ENCODE measurements at regions not wholly inside any gene's neighbourhood (a gene's known extent, or its start where the extent isn't known, plus 50 kb on each side); places are given as distances from the start of the nearest gene placed in this dataset.

DNA sequence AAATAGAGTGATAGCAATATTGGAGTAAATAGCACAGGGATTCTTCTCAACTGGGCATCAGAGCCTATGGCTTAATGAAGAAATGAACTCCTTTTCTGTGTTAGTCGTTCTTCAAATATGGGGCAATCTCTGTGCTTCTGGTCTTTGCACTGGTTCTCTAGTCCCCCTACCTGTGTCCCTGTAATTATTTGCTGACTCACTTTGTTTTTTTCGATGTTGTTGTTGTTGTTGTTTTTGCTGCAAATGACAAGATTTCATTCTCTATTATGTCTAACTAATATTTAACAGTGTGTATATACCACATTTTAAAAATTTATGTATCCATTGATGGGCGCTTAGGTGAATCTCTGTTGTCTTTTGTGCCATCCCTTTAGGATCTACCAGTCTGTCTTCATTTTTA lies 2137.8 kb upstream of the TENM3 start:
- DNase-seq = no peak

GRCh38 chr4:180106122-180106521 lies 2137.1 kb upstream of the TENM3 start:
- Histone ChIP-seq H3K27me3 (ENCODE audit: control insufficient read depth, insufficient read depth, low read length) (no peaks in the 10 kb centered on the region), H3K4me3 (ENCODE audit: insufficient read depth, low read depth, low read length) (no peak overlapping the region), H3K36me3 (replicated peaks; ENCODE audit: control insufficient read depth, insufficient read depth, low read length) (no peaks in the 10 kb centered on the region)
- no peak for DNase-seq

More for the DNA sequence above, 2137.8 kb upstream of the TENM3 start:
- Histone ChIP-seq H3K36me3 (replicated peaks; ENCODE audit: control insufficient read depth, insufficient read depth, low read length) (no peaks in the 10 kb centered on the region), H3K27me3 (ENCODE audit: control insufficient read depth, insufficient read depth, low read length) (no peaks in the 10 kb centered on the region), H3K4me3 (ENCODE audit: insufficient read depth, low read depth, low read length) (no peak overlapping the region)

GRCh38 chr4:180106997-180107396 lies 2136.2 kb upstream of the TENM3 start:
- no peaks in the 10 kb centered on the region for H3K36me3 ChIP-seq (replicated peaks; ENCODE audit: control insufficient read depth, insufficient read depth, low read length)
- no peak for DNase-seq
- no peak overlapping the region for H3K4me3 ChIP-seq (ENCODE audit: insufficient read depth, low read depth, low read length)
- no peaks in the 10 kb centered on the region for H3K27me3 ChIP-seq (ENCODE audit: control insufficient read depth, insufficient read depth, low read length)

DNA sequence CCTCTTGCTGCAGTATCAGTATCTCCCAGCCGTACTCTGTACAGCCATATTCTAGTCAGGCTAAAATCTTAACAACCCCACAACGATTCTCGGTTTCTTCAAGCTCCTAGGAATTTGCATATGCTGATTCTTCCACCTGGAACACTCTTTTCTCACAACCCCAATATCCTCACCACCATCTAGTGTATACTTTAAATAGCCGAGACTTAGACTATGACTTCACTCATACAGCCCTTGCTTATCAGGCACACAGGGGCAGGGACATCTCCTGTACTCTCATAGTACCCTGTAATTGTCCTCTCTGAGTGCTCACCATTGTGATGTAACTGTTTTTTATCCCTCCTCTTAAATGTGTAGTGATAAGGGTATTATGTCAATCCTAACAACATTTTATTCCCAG lies 2126.4 kb upstream of the TENM3 start:
- DNase-seq = no peak
- Histone ChIP-seq H3K27me3 (ENCODE audit: control insufficient read depth, insufficient read depth, low read length) (no peaks in the 10 kb centered on the region), H3K36me3 (replicated peaks; ENCODE audit: control insufficient read depth, insufficient read depth, low read length) (no peaks in the 10 kb centered on the region), H3K4me3 (ENCODE audit: insufficient read depth, low read depth, low read length) (no peak overlapping the region)

- no peak overlapping the region for H3K4me3 ChIP-seq (ENCODE audit: insufficient read depth, low read depth, low read length)
- no peaks in the 10 kb centered on the region for H3K27me3 ChIP-seq (ENCODE audit: control insufficient read depth, insufficient read depth, low read length)
- DNase-seq = no peak
- no peaks in the 10 kb centered on the region for H3K36me3 ChIP-seq (replicated peaks; ENCODE audit: control insufficient read depth, insufficient read depth, low read length)
Measured at GRCh38 chr4:180120068-180120467, 2123.1 kb upstream of the TENM3 start.

DNA sequence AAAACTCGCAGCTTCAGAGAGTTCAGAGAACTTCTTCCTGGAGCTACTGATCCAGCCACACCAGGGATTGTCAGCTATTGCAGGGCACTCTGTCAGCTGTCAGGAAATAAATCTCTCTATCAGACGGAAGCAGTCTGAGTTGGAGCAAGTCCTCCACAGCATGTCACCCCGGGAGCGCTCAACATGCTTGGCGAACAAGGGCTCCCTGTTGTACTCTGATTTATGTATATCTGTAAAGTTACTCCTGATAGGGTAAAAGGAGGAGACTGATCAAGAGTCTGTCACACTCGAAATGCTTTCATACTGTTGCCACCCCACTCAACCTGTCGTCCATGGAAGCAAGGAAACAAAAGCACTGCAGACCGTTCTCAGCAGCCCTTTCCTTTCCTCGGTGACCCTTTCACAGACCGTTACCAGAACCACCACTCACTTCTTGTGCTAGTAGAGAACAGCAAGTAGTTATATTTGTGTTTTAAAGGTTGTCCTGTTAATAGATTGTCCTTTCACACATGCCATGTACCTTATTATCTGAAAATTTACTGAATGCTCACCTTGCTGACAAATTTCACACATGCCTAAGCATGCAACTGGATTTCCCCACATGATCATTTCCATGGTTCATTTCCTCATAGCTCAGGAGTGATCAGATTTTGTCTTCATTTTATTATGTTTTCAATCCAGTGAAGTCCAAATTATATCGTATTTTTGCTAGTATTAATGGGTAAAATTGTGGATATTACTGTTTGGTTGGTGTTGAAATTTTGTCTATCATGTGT lies 2108.9 kb upstream of the TENM3 start:
- DNase-seq = peak; percentile 1
- H3K4me3 ChIP-seq (ENCODE audit: insufficient read depth, low read depth, low read length) = no peak overlapping the region

GRCh38 chr4:180141734-180142133 lies 2101.5 kb upstream of the TENM3 start:
- DNase-seq = no peak
- Histone ChIP-seq H3K36me3 (replicated peaks; ENCODE audit: control insufficient read depth, insufficient read depth, low read length) (no peaks in the 10 kb centered on the region), H3K4me3 (ENCODE audit: insufficient read depth, low read depth, low read length) (no peak overlapping the region), H3K27me3 (ENCODE audit: control insufficient read depth, insufficient read depth, low read length) (no peaks in the 10 kb centered on the region)

More for the DNA sequence above, 2108.9 kb upstream of the TENM3 start:
- Histone ChIP-seq H3K27me3 (ENCODE audit: control insufficient read depth, insufficient read depth, low read length) (no peaks in the 10 kb centered on the region), H3K36me3 (replicated peaks; ENCODE audit: control insufficient read depth, insufficient read depth, low read length) (no peaks in the 10 kb centered on the region)

DNA sequence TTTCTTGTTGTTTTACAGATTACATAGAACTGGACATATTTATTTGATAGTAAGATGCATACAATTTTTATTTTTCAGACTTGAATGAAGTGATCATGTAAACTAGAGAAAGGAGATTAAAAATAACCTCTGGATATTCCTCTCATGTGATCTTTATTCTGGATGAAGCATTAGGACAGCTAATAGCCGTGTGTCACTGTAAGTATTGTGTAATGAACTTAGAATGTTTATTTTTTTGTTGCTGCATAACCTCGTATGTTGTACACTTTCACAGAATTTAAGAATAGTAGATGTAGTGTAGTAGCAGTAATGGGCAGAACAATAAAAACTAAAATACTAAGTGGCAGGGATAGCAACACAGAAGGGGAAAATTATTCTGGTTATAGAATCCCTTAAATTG lies 2094.5 kb upstream of the TENM3 start:
- no peaks in the 10 kb centered on the region for H3K27me3 ChIP-seq (ENCODE audit: control insufficient read depth, insufficient read depth, low read length)
- no peak overlapping the region for H3K4me3 ChIP-seq (ENCODE audit: insufficient read depth, low read depth, low read length)
- H3K36me3 ChIP-seq (replicated peaks; ENCODE audit: control insufficient read depth, insufficient read depth, low read length) = no peaks in the 10 kb centered on the region
- no peak for DNase-seq

GRCh38 chr4:180150818-180151217 lies 2092.4 kb upstream of the TENM3 start:
- no peak for DNase-seq

DNA sequence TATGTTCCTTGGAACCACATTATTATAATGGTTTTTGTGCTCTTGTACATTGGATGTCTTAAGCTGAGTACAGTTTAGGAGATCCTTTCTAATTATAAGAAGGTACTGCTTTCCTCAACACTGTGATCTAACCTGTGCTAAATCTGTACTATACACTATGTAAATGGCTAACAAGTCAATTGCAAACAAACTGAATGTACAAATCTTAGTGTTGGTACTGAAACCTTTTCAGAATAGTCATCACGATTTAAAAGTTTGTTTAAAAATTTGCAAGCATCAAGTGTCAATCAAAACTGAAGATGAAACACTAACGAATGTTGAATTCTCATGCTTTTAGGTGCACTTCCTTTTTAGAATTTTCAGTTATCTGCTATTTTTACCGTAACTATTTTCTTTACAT lies 2090.4 kb upstream of the TENM3 start:
- no peak overlapping the region for H3K4me3 ChIP-seq (ENCODE audit: insufficient read depth, low read depth, low read length)

More at GRCh38 chr4:180150818-180151217, 2092.4 kb upstream of the TENM3 start:
- no peak overlapping the region for H3K4me3 ChIP-seq (ENCODE audit: insufficient read depth, low read depth, low read length)
- no peaks in the 10 kb centered on the region for H3K27me3 ChIP-seq (ENCODE audit: control insufficient read depth, insufficient read depth, low read length)
- no peaks in the 10 kb centered on the region for H3K36me3 ChIP-seq (replicated peaks; ENCODE audit: control insufficient read depth, insufficient read depth, low read length)

DNA sequence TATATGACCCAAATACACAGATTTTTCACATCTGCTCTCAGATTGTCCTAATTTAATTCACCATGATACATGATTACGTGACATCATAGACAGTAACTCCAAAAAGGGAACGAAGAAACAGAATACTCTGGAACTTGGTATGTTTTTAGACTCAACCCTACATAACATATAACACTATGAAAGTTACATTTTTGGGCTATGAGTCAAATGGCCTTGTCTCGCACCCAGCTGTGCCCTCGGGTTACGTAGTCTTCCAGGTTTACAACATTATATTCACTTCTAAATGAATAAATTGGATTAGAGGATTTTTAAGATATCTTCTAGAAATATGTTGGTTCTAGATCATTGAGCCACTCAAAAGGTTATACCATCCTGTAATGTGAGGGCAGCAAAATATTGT lies 2089.6 kb upstream of the TENM3 start:
- Histone ChIP-seq H3K27me3 (ENCODE audit: control insufficient read depth, insufficient read depth, low read length) (no peaks in the 10 kb centered on the region), H3K4me3 (ENCODE audit: insufficient read depth, low read depth, low read length) (no peak overlapping the region), H3K36me3 (replicated peaks; ENCODE audit: control insufficient read depth, insufficient read depth, low read length) (no peaks in the 10 kb centered on the region)
- DNase-seq = no peak

More for the DNA sequence above, 2090.4 kb upstream of the TENM3 start:
- DNase-seq = no peak
- no peaks in the 10 kb centered on the region for H3K27me3 ChIP-seq (ENCODE audit: control insufficient read depth, insufficient read depth, low read length)
- no peaks in the 10 kb centered on the region for H3K36me3 ChIP-seq (replicated peaks; ENCODE audit: control insufficient read depth, insufficient read depth, low read length)

DNA sequence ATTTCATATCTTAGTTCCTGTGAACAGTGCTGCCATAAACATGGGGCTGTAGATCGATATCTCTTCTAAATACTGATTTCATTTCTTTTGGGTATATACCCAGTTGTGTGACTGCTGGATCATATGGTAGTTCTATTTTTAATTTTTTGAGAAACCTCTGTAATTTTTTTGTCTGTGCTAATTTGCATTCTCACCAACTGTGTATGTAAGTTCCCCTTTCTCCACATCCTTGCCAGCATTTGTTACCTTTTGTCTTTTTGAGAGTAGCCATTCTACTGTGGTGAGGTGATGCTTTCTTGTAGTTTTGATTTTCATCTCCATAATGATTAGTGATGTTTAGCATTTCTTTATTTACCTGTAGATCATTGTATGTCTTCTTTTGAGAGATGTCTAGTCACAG lies 2086.5 kb upstream of the TENM3 start:
- Histone ChIP-seq H3K36me3 (replicated peaks; ENCODE audit: control insufficient read depth, insufficient read depth, low read length) (no peaks in the 10 kb centered on the region), H3K27me3 (ENCODE audit: control insufficient read depth, insufficient read depth, low read length) (no peaks in the 10 kb centered on the region), H3K4me3 (ENCODE audit: insufficient read depth, low read depth, low read length) (no peak overlapping the region)
- DNase-seq = no peak

DNA sequence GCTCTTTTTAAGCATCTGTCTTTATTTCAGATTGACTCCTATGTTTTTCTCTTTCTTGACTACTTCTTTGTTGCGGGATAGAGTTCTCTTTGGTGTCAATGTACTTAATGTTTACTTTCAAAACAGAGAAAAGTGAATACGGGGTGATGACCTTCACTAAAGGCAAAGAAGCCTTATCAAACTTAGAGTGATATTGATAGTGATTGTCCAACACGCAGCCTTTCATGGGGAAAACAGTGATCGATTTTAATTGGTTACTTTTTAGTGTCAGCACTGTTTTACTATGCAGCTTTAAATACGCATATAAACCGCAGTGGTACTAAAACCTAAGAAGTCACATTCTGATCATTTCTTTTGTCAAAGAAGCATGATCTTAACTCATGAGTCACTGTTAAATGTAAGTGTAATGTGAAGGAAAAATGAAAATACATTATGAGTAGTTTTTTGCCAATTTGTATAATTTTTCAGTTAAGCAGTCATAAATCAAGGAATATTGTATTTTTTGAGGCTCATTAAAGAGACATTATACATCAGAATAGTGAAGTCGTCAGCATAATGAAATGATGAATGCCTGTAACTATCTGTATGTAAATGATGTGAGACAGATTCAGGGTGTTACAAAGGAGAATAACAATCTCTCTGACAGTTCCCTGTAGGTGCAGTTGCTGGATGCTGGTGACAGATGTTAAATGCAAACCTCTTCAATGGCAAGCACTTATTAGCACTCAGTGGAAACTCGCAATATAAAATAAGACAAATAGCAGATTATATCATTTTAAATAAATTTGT lies 2082.8 kb upstream of the TENM3 start:
- Histone ChIP-seq H3K36me3 (replicated peaks; ENCODE audit: control insufficient read depth, insufficient read depth, low read length) (no peaks in the 10 kb centered on the region), H3K4me3 (ENCODE audit: insufficient read depth, low read depth, low read length) (no peak overlapping the region), H3K27me3 (ENCODE audit: control insufficient read depth, insufficient read depth, low read length) (no peaks in the 10 kb centered on the region)
- no peak for DNase-seq

DNA sequence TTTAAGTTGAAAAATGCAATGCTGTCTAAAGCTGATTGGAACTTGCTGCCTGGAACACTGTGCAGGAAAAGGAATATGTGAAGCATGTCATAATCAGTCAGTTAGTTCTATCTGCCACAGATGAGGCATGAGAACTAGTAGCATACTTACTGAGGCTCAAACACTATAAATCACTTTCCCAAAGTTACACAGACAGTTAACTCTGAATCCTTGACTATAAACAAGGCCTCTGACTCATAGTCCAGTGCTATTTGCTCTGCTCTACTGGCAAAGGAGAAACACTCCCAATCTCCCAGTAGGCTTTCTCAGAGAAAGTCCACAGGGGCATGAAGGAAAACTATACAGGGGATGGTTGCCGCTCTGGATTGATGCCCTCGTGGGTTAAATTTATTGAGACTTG lies 2078.4 kb upstream of the TENM3 start:
- no peak for DNase-seq
- H3K27me3 ChIP-seq (ENCODE audit: control insufficient read depth, insufficient read depth, low read length) = no peaks in the 10 kb centered on the region
- H3K4me3 ChIP-seq (ENCODE audit: insufficient read depth, low read depth, low read length) = no peak overlapping the region
- no peaks in the 10 kb centered on the region for H3K36me3 ChIP-seq (replicated peaks; ENCODE audit: control insufficient read depth, insufficient read depth, low read length)

- Histone ChIP-seq H3K36me3 (replicated peaks; ENCODE audit: control insufficient read depth, insufficient read depth, low read length) (no peaks in the 10 kb centered on the region), H3K4me3 (ENCODE audit: insufficient read depth, low read depth, low read length) (no peak overlapping the region), H3K27me3 (ENCODE audit: control insufficient read depth, insufficient read depth, low read length) (no peaks in the 10 kb centered on the region)
- no peak for DNase-seq
Measured at GRCh38 chr4:180169394-180169793, 2073.8 kb upstream of the TENM3 start.

Data from H7 (cell line).